ENCODE measurements at regions not wholly inside any gene's neighbourhood (a gene's known extent, or its start where the extent isn't known, plus 50 kb on each side); places are given as distances from the start of the nearest gene placed in this dataset.

DNA sequence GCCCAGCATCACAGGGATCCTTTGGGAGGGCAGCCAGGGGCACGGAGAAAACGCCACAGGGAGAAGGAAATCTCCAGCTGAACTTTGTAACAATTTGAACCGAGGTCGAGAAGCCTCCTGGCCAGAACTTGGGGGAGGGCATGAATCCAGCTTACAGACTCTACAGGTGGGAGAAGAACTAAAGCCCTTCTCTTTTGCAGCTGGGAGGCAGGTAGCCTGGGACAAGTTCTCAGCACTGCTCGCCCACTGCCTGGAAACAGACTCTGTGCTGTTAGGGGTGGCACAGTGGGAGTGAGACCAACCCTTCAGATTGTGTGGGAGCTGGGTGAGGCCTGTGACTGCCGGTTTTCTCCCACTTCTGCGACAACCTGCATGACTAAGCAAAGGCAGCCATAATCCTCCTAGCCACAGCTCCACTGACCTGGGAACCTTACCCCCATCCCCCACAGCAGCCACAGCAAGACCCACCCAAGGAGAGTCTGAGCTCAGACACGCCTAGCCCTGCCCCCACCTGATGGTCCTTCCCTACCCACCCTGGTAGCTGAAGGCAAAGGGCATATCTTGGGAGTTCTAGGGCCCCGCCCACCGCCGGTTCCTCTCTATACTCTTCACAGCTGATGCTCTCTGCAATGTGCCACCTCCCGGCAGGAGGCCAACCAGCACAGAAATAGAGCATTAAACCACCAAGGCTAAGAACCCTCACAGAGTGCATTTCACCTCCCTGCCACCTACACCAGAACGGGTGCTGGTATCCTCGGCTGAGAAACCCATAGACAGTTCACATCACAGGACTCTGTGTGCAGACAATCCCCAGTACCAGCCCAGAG, 136.0 kb upstream of the SIX2 start:
- TF ChIP-seq, protein P1, sequence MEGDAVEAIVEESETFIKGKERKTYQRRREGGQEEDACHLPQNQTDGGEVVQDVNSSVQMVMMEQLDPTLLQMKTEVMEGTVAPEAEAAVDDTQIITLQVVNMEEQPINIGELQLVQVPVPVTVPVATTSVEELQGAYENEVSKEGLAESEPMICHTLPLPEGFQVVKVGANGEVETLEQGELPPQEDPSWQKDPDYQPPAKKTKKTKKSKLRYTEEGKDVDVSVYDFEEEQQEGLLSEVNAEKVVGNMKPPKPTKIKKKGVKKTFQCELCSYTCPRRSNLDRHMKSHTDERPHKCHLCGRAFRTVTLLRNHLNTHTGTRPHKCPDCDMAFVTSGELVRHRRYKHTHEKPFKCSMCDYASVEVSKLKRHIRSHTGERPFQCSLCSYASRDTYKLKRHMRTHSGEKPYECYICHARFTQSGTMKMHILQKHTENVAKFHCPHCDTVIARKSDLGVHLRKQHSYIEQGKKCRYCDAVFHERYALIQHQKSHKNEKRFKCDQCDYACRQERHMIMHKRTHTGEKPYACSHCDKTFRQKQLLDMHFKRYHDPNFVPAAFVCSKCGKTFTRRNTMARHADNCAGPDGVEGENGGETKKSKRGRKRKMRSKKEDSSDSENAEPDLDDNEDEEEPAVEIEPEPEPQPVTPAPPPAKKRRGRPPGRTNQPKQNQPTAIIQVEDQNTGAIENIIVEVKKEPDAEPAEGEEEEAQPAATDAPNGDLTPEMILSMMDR (IDR thresholded peaks at IDR 0.05; ENCODE audit: low read depth, low read length, missing control alignments): no peak
- no peak for DNase-seq (ENCODE audit: low read depth)

GRCh38 chr2:45141883-45142866, 132.9 kb upstream of the SIX2 start:
- no peak overlapping the region for H3K4me3 ChIP-seq (ENCODE audit: low read depth, low read length)
- in situ Hi-C loops (cut with HindIII; ENCODE audit: low sequenced_read_pairs): no loop called here
- TF ChIP-seq, protein P1 (IDR thresholded peaks at IDR 0.05; ENCODE audit: low read depth, low read length, missing control alignments): no peak
- DNase-seq (ENCODE audit: low read depth): no peak

More for the DNA sequence above, 136.0 kb upstream of the SIX2 start:
- in situ Hi-C loops (cut with HindIII; ENCODE audit: low sequenced_read_pairs): no loop called here
- H3K4me3 ChIP-seq (ENCODE audit: low read depth, low read length): no peak overlapping the region

GRCh38 chr2:45140675-45141074, 131.4 kb upstream of the SIX2 start:
- TF ChIP-seq, protein P1 (IDR thresholded peaks at IDR 0.05; ENCODE audit: low read depth, low read length, missing control alignments): no peak
- DNase-seq (ENCODE audit: low read depth): no peak
- no peak overlapping the region for H3K4me3 ChIP-seq (ENCODE audit: low read depth, low read length)
- in situ Hi-C loops (cut with HindIII; ENCODE audit: low sequenced_read_pairs): no loop called here

GRCh38 chr2:45138904-45139303, 129.7 kb upstream of the SIX2 start:
- H3K4me3 ChIP-seq (ENCODE audit: low read depth, low read length): no peak overlapping the region
- TF ChIP-seq, protein P1 (IDR thresholded peaks at IDR 0.05; ENCODE audit: low read depth, low read length, missing control alignments): no peak
- in situ Hi-C loops (cut with HindIII; ENCODE audit: low sequenced_read_pairs): no loop called here
- no peak for DNase-seq (ENCODE audit: low read depth)

DNA sequence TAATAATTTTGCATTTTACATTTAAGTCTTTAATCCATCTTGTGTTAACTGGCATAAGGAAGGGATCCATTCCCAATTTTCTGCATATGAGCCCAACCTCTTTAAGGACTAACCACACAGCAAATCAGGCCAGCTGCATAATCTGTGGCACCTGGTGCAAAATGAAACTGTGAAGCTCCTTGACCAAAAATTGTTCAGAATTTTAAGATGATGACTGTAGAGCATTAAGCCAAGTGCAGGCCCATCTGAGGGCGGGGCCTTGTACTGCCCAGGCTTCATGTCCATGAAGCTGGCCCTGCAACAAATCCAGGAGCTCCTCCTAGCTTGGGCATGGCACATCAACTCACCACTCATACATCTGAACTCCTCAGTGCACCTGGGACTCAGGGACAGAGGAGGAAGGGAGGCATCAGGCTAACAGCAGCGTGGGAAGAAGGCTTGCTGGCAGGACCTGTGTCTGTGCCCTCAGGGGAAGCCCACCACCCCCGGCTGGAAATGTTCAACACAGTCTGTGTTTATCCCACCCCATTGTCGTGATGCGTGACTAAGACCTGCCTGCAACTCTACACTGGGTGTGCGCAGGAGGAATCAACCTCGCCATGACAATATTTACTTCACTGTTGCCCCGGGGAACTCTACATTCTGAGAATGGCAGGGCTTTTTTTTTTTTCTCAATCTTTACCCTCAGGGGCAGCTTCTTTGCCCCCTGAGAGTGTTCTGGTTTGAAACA, 128.9 kb upstream of the SIX2 start:
- in situ Hi-C loops (cut with HindIII; ENCODE audit: low sequenced_read_pairs): no loop called here
- H3K4me3 ChIP-seq (ENCODE audit: low read depth, low read length): no peak overlapping the region
- no peak for DNase-seq (ENCODE audit: low read depth)
- TF ChIP-seq, protein P1 (IDR thresholded peaks at IDR 0.05; ENCODE audit: low read depth, low read length, missing control alignments): no peak

GRCh38 chr2:45134726-45135125, 125.5 kb upstream of the SIX2 start:
- DNase-seq (ENCODE audit: low read depth): no peak
- H3K4me3 ChIP-seq (ENCODE audit: low read depth, low read length): no peak overlapping the region
- TF ChIP-seq, protein P1 (IDR thresholded peaks at IDR 0.05; ENCODE audit: low read depth, low read length, missing control alignments): no peak
- in situ Hi-C loops (cut with HindIII; ENCODE audit: low sequenced_read_pairs): no loop called here
